SK-N-SH treated with all-trans-retinoic acid at 6 μM for 48 hours (cell line): ENCODE measurements at regions not wholly inside any gene's neighbourhood (a gene's known extent, or its start where the extent isn't known, plus 50 kb on each side); places are given as distances from the start of the nearest gene placed in this dataset.

Experiments used
- BACH2 ChIP-seq: fragments of 250-450 bp; sonication (Bioruptor Pico); IDR thresholded peaks from 2 replicates; pipeline ENCODE4 v1.9.0; 2021; ENCODE audit warnings: mild to moderate bottlenecking, borderline replicate concordance
- CSDC2 ChIP-seq: fragments of 250-450 bp; sonication (Bioruptor Pico); IDR thresholded peaks from 2 replicates; pipeline ENCODE4 v1.5.0; 2020; ENCODE audit warnings: mild to moderate bottlenecking, moderate library complexity
- GLIS3 ChIP-seq: fragments of 250-450 bp; sonication (Bioruptor Pico); IDR thresholded peaks from 2 replicates; pipeline ENCODE4 v1.5.0; 2020; ENCODE audit warnings: mild to moderate bottlenecking, moderate library complexity
- ISL1 ChIP-seq: fragments of 250-450 bp; sonication (Bioruptor Pico); IDR thresholded peaks from 2 replicates; pipeline ENCODE4 v2.1.2; 2022; ENCODE audit warnings: mild to moderate bottlenecking, moderate library complexity
- OSR1 ChIP-seq: fragments of 250-450 bp; sonication (Bioruptor Pico); IDR thresholded peaks from 2 replicates; pipeline ENCODE4 v1.8.0; 2022; ENCODE audit warnings: moderate library complexity, mild to moderate bottlenecking, inconsistent platforms
- PATZ1 ChIP-seq: fragments of 250-450 bp; sonication (Bioruptor Pico); IDR thresholded peaks from 2 replicates; pipeline ENCODE4 v1.8.0; 2020; ENCODE audit warnings: mild to moderate bottlenecking, moderate library complexity, borderline replicate concordance
- TOX ChIP-seq: fragments of 250-450 bp; sonication (Bioruptor Pico); IDR thresholded peaks from 2 replicates; pipeline ENCODE4 v1.8.0; 2021; ENCODE audit warnings: mild to moderate bottlenecking, moderate library complexity, borderline replicate concordance
- ZC3H10 ChIP-seq: fragments of 250-450 bp; sonication (Bioruptor Pico); IDR thresholded peaks from 2 replicates; pipeline ENCODE4 v1.5.1; 2021; ENCODE audit warnings: mild to moderate bottlenecking, moderate library complexity
- ZNF70 ChIP-seq: fragments of 450-650 bp; formaldehyde crosslinking; IDR thresholded peaks from 2 replicates; pipeline ENCODE4 v1.5.0; 2020; ENCODE audit warnings: mild to moderate bottlenecking, moderate library complexity

GRCh38 chr12:131564845-131565244 is 146.0 kb upstream of the SFSWAP start:
- TF ChIP-seq ISL1 (CRISPR knock-in tag) (no peak), PATZ1 (no peak), BACH2 (no peak), CSDC2 (CRISPR knock-in tag) (no peak), ZNF70 (CRISPR knock-in tag) (no peak), GLIS3 (CRISPR knock-in tag) (no peak), ZC3H10 (CRISPR knock-in tag) (no peak), OSR1 (no peak), TOX (CRISPR knock-in tag) (no peak)
